PC-9 (cell line): ENCODE measurements at regions not wholly inside any gene's neighbourhood (a gene's known extent, or its start where the extent isn't known, plus 50 kb on each side); places are given as distances from the start of the nearest gene placed in this dataset.

Source experiments
- BruUV-seq: library from RNA; stranded (reverse); fragments of 400-500 nt; replicated peaks from 2 replicates; lab custom pipeline; 2021; lab: Mats Ljungman, UMichigan
- CTCF ChIA-PET: fragments of 300-600 bp; sonication (Branson Sonifier 250); formaldehyde crosslinking; loops from one replicate; lab custom pipeline; 2022; ENCODE audit warnings: antibody characterized with exemption; lab: Charles Lee
- POLR2A ChIA-PET: fragments of 300-600 bp; sonication (Branson Sonifier 250); formaldehyde crosslinking; loops from one replicate; lab custom pipeline; 2022; ENCODE audit warnings: antibody characterized with exemption; ENCODE audit not compliant: unreplicated experiment; lab: Charles Lee
- DNase-seq, 2 experiments: peaks; one replicate each; pipeline versions ENCODE4 v3.0.0 to v3.0.0-alpha.2; 2015 to 2022; ENCODE audit warnings: mixed read lengths in 1 of 2
- H2AFZ ChIP-seq: fragments of 200-600 bp; sonication (generic); 2 replicates; pipeline ENCODE4 v1.8.1; 2017; ENCODE audit warnings: antibody characterized with exemption
- H3F3A ChIP-seq: fragments of 200-600 bp; sonication (generic); 2 replicates; pipeline ENCODE4 v1.8.1; 2017; ENCODE audit warnings: antibody characterized with exemption, mild to moderate bottlenecking, low read depth; ENCODE audit not compliant: insufficient read depth
- H3K27ac ChIP-seq: fragments of 200-600 bp; sonication (generic); 2 replicates; pipeline ENCODE4 v1.6.1; 2016; ENCODE audit warnings: mixed run types
- H3K27me3 ChIP-seq: fragments of 200-600 bp; sonication (generic); 2 replicates; pipeline ENCODE4 v1.6.1; 2016; ENCODE audit warnings: low read depth, mixed run types; ENCODE audit not compliant: insufficient read depth
- H3K36me3 ChIP-seq: fragments of 200-600 bp; sonication (generic); 2 replicates; pipeline ENCODE4 v1.6.1; 2016; ENCODE audit warnings: low read depth, mixed run types
- H3K4me1 ChIP-seq: fragments of 200-600 bp; sonication (generic); replicated peaks from 2 replicates; pipeline ENCODE4 v1.6.1; 2016; ENCODE audit warnings: mixed run types; ENCODE audit not compliant: insufficient read depth
- H3K4me2 ChIP-seq: fragments of 200-600 bp; sonication (generic); 2 replicates; pipeline ENCODE4 v1.6.1; 2017; ENCODE audit warnings: mixed run types
- H3K4me3 ChIP-seq: fragments of 200-600 bp; sonication (generic); 2 replicates; pipeline ENCODE4 v1.6.1; 2016; ENCODE audit warnings: mixed run types
- H3K79me2 ChIP-seq: fragments of 200-600 bp; sonication (generic); 2 replicates; pipeline ENCODE4 v1.6.1; 2017; ENCODE audit warnings: low read depth, mixed run types
- H3K9me2 ChIP-seq: fragments of 200-600 bp; sonication (generic); 2 replicates; pipeline ENCODE4 v1.8.1; 2017; ENCODE audit warnings: mild to moderate bottlenecking; ENCODE audit not compliant: insufficient read depth
- H3K9me3 ChIP-seq: fragments of 200-600 bp; sonication (generic); 2 replicates; pipeline ENCODE4 v1.8.1; 2016; ENCODE audit warnings: low read depth; ENCODE audit not compliant: insufficient read depth
- H4K20me1 ChIP-seq: fragments of 200-600 bp; sonication (generic); 2 replicates; pipeline ENCODE4 v1.8.1; 2017; ENCODE audit not compliant: insufficient read depth
- CTCF ChIP-seq: fragments of 200-600 bp; sonication (generic); conservative IDR thresholded peaks from 2 replicates; pipeline ENCODE4 v1.6.1; 2017; ENCODE audit warnings: mixed run types, antibody characterized with exemption, mild to moderate bottlenecking, moderate library complexity
- EZH2 ChIP-seq: fragments of 200-600 bp; sonication (generic); IDR thresholded peaks from 2 replicates; pipeline ENCODE4 v1.8.0; 2017; ENCODE audit warnings: antibody characterized with exemption, low read depth
- intact Hi-C: fragments of 100-400 bp; cut with micrococcal nuclease; formaldehyde crosslinking; loops from one replicate; pipeline ENCODE4 v1.10.0; 2022; ENCODE audit not compliant: unreplicated experiment

- no peaks in the 10 kb centered on the region for H4K20me1 ChIP-seq
- H3F3A ChIP-seq, result no peaks in the 10 kb centered on the region
- no peak overlapping the region for H2AFZ ChIP-seq
- ChIA-PET POLR2A (no interaction called here), CTCF (no interaction called here)
- H3K79me2 ChIP-seq, result no peaks in the 10 kb centered on the region
- H3K36me3 ChIP-seq, result no peaks in the 10 kb centered on the region
- intact Hi-C loops, result no loop called here
- no peaks in the 10 kb centered on the region for H3K9me2 ChIP-seq
- no TSS peak for BruUV-seq
- no peak overlapping the region for H3K27ac ChIP-seq
- H3K4me2 ChIP-seq, result no peak overlapping the region
- H3K4me1 ChIP-seq, result no peaks in the 10 kb centered on the region
- H3K27me3 ChIP-seq, result no peaks in the 10 kb centered on the region
- no peak for DNase-seq
- no peak overlapping the region for H3K4me3 ChIP-seq
- TF ChIP-seq CTCF (no peak), EZH2 (no peak)
- H3K9me3 ChIP-seq, result no peaks in the 10 kb centered on the region
Measured at GRCh38 chr18:41378598-41378997, 576.4 kb upstream of the PIK3C3 start.

- no TSS peak for BruUV-seq
- CTCF ChIA-PET, result interaction anchor here (0.6 kb wide), 1 partner anchor 19 kb away, joined by 4 read pairs; no protein-coding TSS in a partner anchor
- H3K79me2 ChIP-seq, result no peaks in the 10 kb centered on the region
- H3K9me3 ChIP-seq, result no peaks in the 10 kb centered on the region
- H4K20me1 ChIP-seq, result no peaks in the 10 kb centered on the region
- no peak overlapping the region for H2AFZ ChIP-seq
- H3K4me3 ChIP-seq, result no peak overlapping the region
- no peaks in the 10 kb centered on the region for H3K4me1 ChIP-seq
- no peaks in the 10 kb centered on the region for H3K9me2 ChIP-seq
- no peaks in the 10 kb centered on the region for H3F3A ChIP-seq
- no peak for TF ChIP-seq CTCF
- no peak for TF ChIP-seq EZH2
- POLR2A ChIA-PET, result no interaction called here
- intact Hi-C loops, result no loop called here
- no peaks in the 10 kb centered on the region for H3K27me3 ChIP-seq
- H3K27ac ChIP-seq, result no peak overlapping the region
- DNase-seq, result no peak
- no peaks in the 10 kb centered on the region for H3K36me3 ChIP-seq
- H3K4me2 ChIP-seq, result no peak overlapping the region
Measured at GRCh38 chr18:41373612-41374011, 581.4 kb upstream of the PIK3C3 start.

- intact Hi-C loops, result no loop called here
- Histone ChIP-seq H3K4me2 (no peak overlapping the region), H3K4me3 (no peak overlapping the region), H3F3A (no peaks in the 10 kb centered on the region), H2AFZ (no peak overlapping the region), H3K36me3 (no peaks in the 10 kb centered on the region), H3K9me2 (no peaks in the 10 kb centered on the region), H3K27ac (no peak overlapping the region), H3K4me1 (no peaks in the 10 kb centered on the region), H3K27me3 (no peaks in the 10 kb centered on the region), H4K20me1 (no peaks in the 10 kb centered on the region), H3K79me2 (no peaks in the 10 kb centered on the region), H3K9me3 (no peaks in the 10 kb centered on the region)
- no TSS peak for BruUV-seq
- CTCF ChIA-PET, result no interaction called here
- POLR2A ChIA-PET, result no interaction called here
- TF ChIP-seq EZH2 (no peak), CTCF (no peak)
- no peak for DNase-seq
Measured at GRCh38 chr18:41372046-41372665, 582.9 kb upstream of the PIK3C3 start.
